A673 (cell line): ENCODE measurements at regions not wholly inside any gene's neighbourhood (a gene's known extent, or its start where the extent isn't known, plus 50 kb on each side); places are given as distances from the start of the nearest gene placed in this dataset.

Source experiments
- BruUV-seq: library from RNA; stranded (reverse); fragments of 400-500 nt; replicated peaks from 2 replicates; lab custom pipeline; 2021; lab: Mats Ljungman, UMichigan
- CTCF ChIA-PET: fragments of 300-600 bp; sonication (Branson Sonifier 250); formaldehyde crosslinking; loops from one replicate; lab custom pipeline; 2022; ENCODE audit warnings: antibody characterized with exemption; lab: Charles Lee
- POLR2A ChIA-PET: fragments of 300-600 bp; sonication (Branson Sonifier 250); formaldehyde crosslinking; loops from one replicate; lab custom pipeline; 2022; ENCODE audit warnings: antibody characterized with exemption; ENCODE audit not compliant: low non-redundant PET; lab: Charles Lee
- DNase-seq: peaks from one replicate; pipeline ENCODE4 v3.0.0-alpha.2; 2015; ENCODE audit warnings: low spot score
- H3K27ac ChIP-seq: fragments of 200-600 bp; sonication (generic); 2 replicates; pipeline ENCODE4 v1.5.1; 2016; ENCODE audit warnings: mixed run types, low read depth, mild to moderate bottlenecking, mixed read lengths, antibody characterized with exemption, low read length; ENCODE audit not compliant: poor library complexity, severe bottlenecking
- H3K27me3 ChIP-seq: fragments of 200-600 bp; sonication (generic); replicated peaks from 2 replicates; pipeline ENCODE4 v1.6.1; 2017; ENCODE audit warnings: mixed run types, low read depth, mild to moderate bottlenecking, mixed read lengths, antibody characterized with exemption, low read length; ENCODE audit not compliant: insufficient read depth, poor library complexity
- H3K36me3 ChIP-seq: fragments of 200-600 bp; sonication (generic); 2 replicates; pipeline ENCODE4 v1.6.1; 2016; ENCODE audit warnings: mixed run types, mild to moderate bottlenecking, mixed read lengths, antibody characterized with exemption, low read length; ENCODE audit not compliant: insufficient read depth, poor library complexity, severe bottlenecking
- H3K4me1 ChIP-seq: fragments of 200-600 bp; sonication (generic); 2 replicates; pipeline ENCODE4 v1.6.1; 2017; ENCODE audit warnings: mixed run types, mild to moderate bottlenecking, mixed read lengths, antibody characterized with exemption, low read length; ENCODE audit not compliant: insufficient read depth, poor library complexity, severe bottlenecking
- H3K4me3 ChIP-seq: fragments of 200-600 bp; sonication (generic); 2 replicates; pipeline ENCODE4 v1.5.1; 2016; ENCODE audit warnings: low read depth, mixed run types, mild to moderate bottlenecking, mixed read lengths, low read length; ENCODE audit not compliant: poor library complexity, severe bottlenecking
- H3K9me3 ChIP-seq: fragments of 200-600 bp; sonication (generic); 2 replicates; pipeline ENCODE4 v1.6.1; 2016; ENCODE audit warnings: mixed run types, low read depth, mild to moderate bottlenecking, mixed read lengths, antibody characterized with exemption, low read length; ENCODE audit not compliant: poor library complexity, severe bottlenecking
- CTCF ChIP-seq: fragments of 300-800, 200-600 bp; sonication (generic); conservative IDR thresholded peaks from 2 replicates; pipeline ENCODE4 v1.5.1; 2017; ENCODE audit warnings: low read depth, mild to moderate bottlenecking, antibody characterized with exemption, low read length, moderate library complexity, mixed read lengths
- EZH2 ChIP-seq: fragments of 200-600 bp; sonication (generic); IDR thresholded peaks from 2 replicates; pipeline ENCODE4 v1.6.1; 2017; ENCODE audit warnings: borderline replicate concordance, low read depth, mild to moderate bottlenecking, mixed read lengths, antibody characterized with exemption, low read length; ENCODE audit not compliant: poor library complexity, severe bottlenecking
- intact Hi-C: fragments of 100-400 bp; cut with micrococcal nuclease; formaldehyde crosslinking; loops from one replicate; pipeline ENCODE4 v1.10.0; 2022; ENCODE audit not compliant: unreplicated experiment

GRCh38 chr5:17907094-17907493, 272.8 kb downstream of the TAF11L14 start:
- no TSS peak for BruUV-seq
- Histone ChIP-seq H3K4me3 (no peak overlapping the region), H3K36me3 (no peaks in the 10 kb centered on the region), H3K9me3 (no peaks in the 10 kb centered on the region), H3K27ac (no peak overlapping the region), H3K4me1 (no peaks in the 10 kb centered on the region), H3K27me3 (no peaks in the 10 kb centered on the region)
- intact Hi-C loops, result no loop called here
- ChIA-PET POLR2A (no interaction called here), CTCF (no interaction called here)
- TF ChIP-seq EZH2 (no peak), CTCF (no peak)
- no peak for DNase-seq

GRCh38 chr5:17910318-17910717, 276.1 kb downstream of the TAF11L14 start:
- CTCF ChIA-PET, result no interaction called here
- peak; percentile 9 for DNase-seq
- BruUV-seq, result no TSS peak
- no peak for TF ChIP-seq EZH2
- TF ChIP-seq CTCF, result no peak
- Histone ChIP-seq H3K4me1 (no peaks in the 10 kb centered on the region), H3K9me3 (no peaks in the 10 kb centered on the region), H3K27me3 (no peaks in the 10 kb centered on the region), H3K4me3 (no peak overlapping the region), H3K27ac (no peak overlapping the region), H3K36me3 (no peaks in the 10 kb centered on the region)
- intact Hi-C loops, result no loop called here
- POLR2A ChIA-PET, result no interaction called here

- CTCF ChIA-PET, result no interaction called here
- no peaks in the 10 kb centered on the region for H3K9me3 ChIP-seq
- H3K4me1 ChIP-seq, result peaks cover 4% of the 10 kb centered on the region
- TF ChIP-seq CTCF (no peak), EZH2 (no peak)
- H3K36me3 ChIP-seq, result no peaks in the 10 kb centered on the region
- no peak for DNase-seq
- POLR2A ChIA-PET, result no interaction called here
- intact Hi-C loops, result no loop called here
- BruUV-seq, result no TSS peak
- H3K27ac ChIP-seq, result no peak overlapping the region
- H3K27me3 ChIP-seq, result no peaks in the 10 kb centered on the region
- no peak overlapping the region for H3K4me3 ChIP-seq
Measured at GRCh38 chr5:17912794-17913193, 278.5 kb downstream of the TAF11L14 start.

GRCh38 chr5:17916446-17916845, 282.2 kb downstream of the TAF11L14 start:
- no peaks in the 10 kb centered on the region for H3K27me3 ChIP-seq
- intact Hi-C loops, result no loop called here
- no peak for DNase-seq
- CTCF ChIA-PET, result no interaction called here
- no peak for TF ChIP-seq CTCF
- no peak for TF ChIP-seq EZH2
- H3K9me3 ChIP-seq, result no peaks in the 10 kb centered on the region
- POLR2A ChIA-PET, result no interaction called here
- H3K4me1 ChIP-seq, result peaks cover 14% of the 10 kb centered on the region
- no TSS peak for BruUV-seq
- no peak overlapping the region for H3K27ac ChIP-seq
- H3K36me3 ChIP-seq, result no peaks in the 10 kb centered on the region
- H3K4me3 ChIP-seq, result no peak overlapping the region
